COLO668 (cell line): ENCODE measurements at regions not wholly inside any gene's neighbourhood (a gene's known extent, or its start where the extent isn't known, plus 50 kb on each side); places are given as distances from the start of the nearest gene placed in this dataset.

Experiments
- DNase-seq: peaks from one replicate; lab custom pipeline; 2025; ENCODE audit not compliant: unreplicated experiment; lab: John Stamatoyannopoulos, UW

DNA sequence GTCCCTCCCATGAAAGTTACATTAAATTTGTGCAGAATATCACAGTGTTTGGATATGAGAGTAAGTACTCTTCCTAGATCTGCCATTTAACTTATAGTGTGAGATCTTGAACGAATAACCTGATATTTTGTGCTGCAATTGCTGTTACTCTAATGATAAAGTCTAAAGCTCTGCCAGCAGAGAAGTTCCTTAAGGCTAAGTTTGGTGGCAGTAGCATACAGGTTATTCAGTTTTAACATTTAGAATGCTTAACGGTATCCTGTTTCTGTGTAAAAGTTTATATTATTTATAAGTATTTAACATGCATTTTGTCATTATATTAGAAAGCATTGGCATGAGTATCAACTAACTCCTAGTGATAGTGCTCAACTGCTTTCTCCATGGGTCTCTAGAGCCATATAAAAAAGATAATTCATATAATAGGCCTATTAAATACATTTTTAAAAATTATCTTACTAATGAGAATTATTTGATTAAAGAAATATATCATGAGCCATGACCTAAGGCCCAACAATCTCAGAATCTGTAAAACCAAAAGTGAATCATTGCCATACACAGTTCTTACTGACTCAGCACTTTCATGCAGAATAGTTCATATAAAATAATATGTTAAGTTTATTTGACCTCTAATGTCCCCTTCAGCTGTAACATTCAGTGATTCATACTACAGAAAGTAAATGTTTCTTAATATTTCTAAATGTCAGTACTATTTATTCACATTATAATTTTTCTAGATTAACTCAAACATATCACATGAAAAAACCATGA lies 1058.6 kb downstream of the TRHDE start:
- DNase-seq, result no peak

DNA sequence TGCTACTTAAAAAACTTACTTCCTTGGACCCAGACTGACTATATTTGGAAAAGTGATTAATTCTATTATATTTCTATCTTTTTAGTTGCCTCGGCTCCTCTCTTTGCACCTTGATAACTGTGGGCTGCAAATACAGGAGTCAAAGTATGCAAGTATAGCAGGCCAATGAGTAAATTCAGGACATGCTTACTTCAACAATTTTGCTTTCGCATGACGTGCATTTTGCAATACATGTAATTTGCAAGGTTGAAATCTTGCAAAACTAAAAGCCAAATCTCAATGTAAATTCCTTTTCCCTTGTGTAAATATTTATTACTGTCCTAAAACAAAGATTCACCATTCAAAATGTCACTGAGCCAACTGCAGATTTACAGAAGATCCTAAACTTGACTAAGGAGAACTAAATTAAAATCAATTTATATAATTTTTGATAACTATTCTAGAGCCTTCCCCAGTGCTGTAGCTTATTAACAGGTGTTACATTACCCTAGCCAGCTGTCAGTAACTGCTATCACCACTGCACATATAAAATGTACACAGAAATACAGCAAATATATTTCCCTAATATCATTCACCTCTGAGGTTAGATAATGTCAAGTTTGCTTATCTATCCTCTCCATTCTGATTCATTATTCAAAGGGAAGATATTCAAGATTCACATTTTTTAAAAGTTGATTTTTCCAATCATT lies 1069.5 kb downstream of the TRHDE start:
- no peak for DNase-seq

DNA sequence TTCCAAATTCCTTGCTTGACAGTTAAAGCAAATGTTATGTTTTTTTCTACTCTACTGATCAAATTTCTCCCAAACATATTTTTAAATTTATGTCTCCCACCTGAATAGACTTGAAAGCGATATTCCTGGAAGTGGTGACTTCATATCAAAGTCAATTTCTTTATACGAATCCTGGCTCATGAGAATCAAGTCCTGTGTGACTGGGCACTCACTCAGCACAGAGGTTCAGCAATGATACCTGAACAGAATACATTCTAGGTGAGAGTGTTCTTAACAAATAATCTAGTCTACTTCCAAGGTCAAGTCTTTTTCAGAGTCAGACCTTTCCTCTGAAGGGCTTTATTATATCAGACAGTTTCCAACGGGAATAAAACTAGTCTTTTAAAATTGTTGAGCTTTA lies 1070.6 kb downstream of the TRHDE start:
- no peak for DNase-seq

DNA sequence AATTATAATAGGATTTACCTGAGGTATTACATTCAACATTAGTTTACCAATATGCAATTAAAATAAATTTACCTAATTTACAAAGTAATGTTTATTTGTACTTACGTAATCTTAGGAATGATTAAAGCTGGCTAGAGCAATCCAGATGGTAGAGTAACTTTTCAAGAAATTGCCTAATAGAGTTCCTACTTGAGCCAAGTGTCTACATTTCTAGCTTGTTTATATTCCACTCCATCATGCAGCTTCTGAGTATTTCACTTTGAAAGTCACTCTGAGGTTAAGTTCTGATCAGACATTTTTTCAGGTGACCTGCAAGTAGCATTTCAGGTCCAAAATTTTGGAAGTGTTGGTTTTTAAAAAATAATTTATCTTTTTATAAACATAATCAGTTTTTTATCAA lies 1080.7 kb downstream of the TRHDE start:
- no peak for DNase-seq

DNA sequence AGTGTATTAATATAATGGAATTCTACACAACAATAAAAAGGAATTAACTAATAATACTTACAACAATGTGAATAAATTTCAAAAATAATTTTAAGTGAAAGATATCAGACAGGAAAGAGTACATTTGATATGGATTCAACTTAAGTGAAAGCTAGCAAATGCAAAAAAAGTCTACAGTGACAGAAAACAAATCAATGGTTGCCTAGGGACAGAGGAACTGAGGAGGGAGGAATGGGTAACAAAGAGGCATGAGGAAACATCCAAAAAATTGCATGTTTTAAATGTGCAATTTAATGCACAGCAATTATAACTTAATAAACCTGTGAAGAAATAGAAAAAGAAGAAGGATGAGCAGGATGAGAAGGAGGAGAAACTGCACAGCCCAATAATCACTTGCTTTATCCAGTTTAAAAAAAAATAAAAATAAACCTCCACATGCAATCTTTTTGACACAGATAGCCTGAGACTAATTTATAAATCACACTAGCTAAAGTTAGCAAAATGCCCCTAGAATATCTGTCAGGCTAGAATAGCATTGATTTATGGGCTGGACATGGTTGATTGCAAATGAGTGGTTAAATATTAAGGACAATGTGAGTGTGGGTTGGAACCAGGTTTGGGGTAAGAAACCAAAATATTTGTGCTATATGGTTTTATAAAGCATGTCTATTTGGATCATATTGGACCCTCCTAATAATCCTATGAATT lies 1089.1 kb downstream of the TRHDE start:
- no peak for DNase-seq

DNA sequence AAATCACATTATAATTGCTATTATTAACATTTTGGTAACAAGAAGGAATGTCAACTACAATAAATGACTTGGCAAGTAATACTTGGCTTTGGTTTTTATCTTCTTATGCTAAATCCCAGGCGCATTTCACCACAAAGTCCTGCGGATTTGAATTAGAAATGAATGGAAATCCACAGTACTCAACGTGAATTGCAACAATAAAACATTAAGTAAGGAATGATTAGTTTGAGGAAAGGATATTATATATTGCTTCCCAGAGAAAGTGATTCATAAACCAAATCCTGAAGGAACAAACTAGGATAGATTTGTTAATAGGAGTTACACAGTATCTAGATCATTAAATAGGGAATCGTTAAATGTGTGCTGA lies 1089.7 kb downstream of the TRHDE start:
- DNase-seq, result no peak

DNA sequence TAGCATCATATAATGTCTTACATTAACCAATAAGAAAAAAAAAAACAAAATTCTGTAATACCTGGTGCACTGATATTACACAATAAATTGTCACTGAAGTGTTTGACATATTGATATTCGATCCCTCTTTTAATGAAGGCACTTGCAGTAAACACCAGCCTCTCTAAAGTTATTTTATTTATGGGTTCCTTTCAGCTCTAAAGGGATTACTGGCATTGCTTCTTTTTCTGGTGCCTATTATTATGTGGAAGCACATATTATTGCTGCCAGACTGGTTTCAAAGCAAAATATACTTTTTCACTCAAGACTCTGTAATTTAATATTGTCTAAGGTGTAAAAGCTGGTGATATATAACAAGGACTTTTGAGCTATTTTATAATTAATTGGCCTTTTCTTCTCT lies 1090.5 kb downstream of the TRHDE start:
- DNase-seq, result no peak

DNA sequence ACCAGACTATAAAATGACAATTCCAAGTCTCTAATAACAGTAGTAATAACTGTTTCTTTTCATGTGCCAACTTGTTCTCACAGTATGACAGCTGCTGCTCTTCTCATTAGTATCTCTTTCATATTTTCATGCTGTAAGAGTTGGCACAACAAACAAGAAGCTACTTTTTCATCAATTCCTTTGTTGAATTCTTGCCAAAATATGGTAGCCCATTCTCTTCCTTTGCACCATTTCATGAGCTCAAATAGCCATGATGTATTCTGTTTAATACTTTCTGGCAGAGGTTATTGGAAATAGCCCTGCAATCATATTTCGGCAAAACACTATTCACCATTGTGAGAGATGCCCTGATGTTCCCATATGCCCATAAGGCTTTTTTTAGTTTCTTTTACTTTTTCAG lies 1100.7 kb downstream of the TRHDE start:
- DNase-seq, result no peak

DNA sequence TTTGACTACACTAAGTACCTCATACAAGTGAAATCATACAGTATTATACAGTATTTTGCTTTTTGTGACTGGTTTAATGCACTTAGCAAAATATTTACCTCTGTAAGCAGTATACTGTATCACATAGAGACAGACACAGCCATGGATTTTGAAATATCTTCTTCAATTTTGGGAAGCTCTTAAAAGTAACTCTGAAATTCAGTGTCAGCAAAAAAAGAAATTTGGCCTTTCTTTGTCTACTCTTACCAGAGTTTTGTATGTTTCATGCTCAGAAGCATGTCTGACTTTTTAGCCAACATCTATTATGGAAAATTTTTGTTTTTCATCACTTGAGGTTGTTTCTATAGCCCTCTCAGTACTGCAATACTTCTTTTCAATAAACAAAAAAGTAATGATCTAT lies 1102.2 kb downstream of the TRHDE start:
- no peak for DNase-seq

DNA sequence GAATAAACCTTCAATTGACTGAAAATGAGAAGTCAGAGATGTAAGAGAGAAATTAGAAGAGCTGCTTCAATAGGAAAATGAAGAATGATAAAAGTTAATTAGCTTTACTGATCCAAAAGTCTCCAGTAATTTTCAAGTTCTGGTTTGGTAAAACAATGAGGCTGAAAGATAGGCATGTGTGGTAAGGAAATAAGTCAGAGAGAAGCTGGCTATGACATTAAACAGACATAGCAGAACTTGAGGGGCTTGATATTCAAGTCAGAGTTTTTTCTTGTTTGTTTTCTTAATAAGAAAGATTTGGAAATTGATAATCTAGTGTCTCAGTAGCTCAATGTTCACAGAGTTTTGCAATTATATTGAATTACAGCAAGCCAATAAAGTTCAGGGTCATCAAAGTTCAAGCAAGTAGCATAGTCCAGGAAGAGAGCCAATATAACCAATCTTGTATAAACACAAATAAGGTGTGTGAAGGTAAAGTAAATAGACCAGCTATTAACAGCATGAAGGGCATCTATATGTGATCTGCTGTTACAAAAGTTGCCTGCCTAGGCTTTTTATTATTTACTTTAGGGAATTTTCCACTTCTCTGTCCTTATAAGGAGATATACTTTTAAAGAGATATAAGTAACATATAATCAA lies 1111.5 kb downstream of the TRHDE start:
- no peak for DNase-seq

DNA sequence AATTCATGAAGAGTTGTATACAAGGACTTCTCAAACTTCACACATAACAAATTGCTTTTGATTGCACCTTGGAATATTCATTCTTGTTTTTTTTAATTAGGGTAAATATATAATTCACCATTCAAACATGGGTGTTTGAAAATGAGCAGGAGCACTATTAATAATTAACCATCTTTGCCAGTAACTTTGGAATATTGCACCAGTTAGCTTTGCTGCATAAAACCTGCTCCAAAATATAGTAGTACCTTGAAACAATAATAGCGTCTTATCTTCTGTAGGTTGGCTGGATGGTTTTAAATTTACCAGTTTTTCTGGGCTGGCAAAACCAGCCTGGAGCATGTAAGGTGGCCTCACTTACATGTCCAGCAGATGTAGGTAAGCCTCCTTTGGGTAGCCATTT lies 1112.4 kb downstream of the TRHDE start:
- no peak for DNase-seq

DNA sequence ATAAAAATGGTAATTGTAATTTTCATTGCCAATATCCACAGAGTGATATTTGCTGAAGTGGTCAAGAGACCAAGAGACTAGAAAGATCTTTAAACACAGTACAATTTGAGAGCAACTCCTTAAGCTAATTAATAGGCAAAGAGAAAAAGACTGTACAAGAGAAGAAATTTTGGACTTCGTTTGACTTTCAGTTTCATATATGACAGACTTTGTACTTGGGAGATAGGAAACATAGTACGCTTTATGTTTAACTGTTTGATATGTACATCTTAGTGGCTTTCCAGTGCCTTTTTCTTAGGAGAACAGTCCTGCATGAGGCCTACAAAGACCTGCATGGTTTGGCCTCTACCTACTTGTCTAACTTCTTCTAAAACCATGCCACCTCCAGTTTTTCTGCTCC lies 1118.1 kb downstream of the TRHDE start:
- DNase-seq, result no peak

DNA sequence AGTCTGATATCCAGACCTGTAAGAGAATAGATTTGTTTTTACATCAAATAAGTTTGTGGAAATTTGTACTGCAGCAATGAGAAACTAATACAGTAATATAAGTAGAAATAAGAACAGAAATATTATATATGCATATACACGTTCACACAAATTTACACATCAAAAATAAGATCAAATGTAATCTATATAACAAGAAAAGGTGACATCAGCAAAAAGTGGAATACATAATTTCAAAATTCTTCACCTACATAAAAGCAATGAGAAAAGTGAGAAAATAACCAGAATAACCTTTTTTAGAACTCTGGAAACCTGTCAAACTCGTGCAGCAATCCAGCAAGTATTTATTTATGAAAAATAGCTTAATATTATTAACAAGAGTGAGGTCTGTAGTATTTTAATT lies 1124.6 kb upstream of the ATXN7L3B start:
- DNase-seq, result no peak

DNA sequence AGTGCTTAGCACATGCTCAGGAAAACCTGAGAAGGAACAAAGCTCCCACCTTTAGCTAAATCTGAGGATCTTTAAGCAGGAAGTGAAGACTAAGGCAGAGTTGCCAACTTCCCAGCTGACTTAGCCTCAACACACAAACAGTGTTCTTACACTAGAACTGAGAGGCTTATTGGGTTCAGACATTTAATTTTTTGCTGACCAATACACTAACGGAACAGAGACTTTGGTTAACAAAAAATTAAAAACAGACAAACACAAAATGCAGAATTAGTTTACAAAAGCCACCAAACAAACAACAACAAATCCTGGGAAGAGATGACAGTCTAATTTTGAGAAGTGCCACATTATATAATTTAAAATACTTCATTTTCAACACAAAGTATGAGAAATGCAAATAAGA lies 1123.7 kb upstream of the ATXN7L3B start:
- DNase-seq, result no peak

DNA sequence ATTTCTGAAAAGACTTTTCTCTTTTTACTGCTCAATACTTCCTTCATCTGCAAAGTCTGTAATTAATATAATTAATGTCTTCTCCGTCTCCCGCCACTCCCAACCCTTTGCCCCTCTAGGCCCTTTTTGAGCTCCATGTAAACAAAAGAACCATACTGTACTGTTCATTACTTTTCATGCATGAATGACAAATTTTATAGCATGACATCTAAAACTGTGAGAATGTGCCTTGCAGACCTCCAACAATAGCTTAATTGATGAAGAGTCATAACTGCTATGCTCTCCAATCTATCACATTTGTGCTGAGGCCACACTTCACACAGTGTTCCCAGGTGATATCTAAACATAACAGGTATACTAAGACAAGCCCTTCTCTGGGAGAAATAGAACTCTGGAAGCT lies 1122.7 kb upstream of the ATXN7L3B start:
- no peak for DNase-seq

DNA sequence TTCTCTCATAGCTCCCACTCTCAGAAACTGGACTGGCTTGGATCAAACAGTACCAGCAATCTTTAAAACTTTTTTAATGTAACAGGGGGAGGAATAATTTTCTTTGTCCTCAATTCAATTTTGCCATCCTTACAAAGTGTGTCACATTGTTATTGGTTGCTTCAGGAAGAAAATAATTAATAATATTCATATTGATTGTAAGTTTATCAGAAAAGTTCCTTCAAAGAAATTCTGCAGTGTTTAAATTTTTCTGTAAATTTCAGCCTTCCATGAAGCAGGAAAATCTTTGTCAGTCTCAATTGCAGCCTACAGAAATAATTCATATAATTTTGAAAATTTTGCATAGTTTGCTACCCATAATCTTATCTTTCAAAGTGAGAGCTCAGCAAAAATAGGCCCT lies 1119.1 kb upstream of the ATXN7L3B start:
- DNase-seq, result no peak

DNA sequence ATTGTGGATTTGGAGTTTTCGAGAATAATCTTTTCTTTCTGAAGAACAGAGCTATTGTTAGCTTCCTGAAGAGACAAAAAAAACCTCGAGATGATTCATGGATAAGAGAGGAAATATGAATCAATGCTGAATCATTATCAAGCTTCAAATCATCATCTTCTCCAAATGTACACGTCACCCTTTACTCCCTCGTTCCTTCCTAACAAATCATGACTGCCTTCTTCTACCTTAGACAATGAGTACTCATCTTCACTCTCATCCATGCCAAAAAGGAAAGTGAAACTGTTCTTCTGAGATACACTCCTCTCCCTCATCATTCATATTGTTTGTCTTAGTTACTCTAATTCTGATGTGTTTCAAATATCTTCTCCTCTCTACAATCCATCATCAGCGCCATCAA lies 1115.8 kb upstream of the ATXN7L3B start:
- no peak for DNase-seq

DNA sequence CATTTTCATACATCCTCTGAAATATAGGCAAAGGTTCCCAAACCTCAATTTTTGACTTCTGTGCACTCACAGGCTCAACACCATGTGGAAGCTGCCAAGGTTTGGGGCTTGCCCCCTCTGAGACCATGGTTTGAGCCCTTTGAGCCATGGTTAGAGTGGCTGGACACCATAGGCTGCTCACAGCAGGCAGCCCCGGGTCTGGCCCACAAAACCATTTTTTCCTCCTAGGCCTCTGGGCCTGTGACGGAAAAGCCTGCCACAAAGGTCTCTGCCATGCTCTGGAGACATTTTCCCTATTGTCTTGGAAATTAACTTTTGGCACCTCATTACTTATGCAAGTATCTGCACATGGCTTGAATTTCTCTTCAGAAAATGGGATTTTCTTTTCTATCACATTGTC lies 1113.2 kb upstream of the ATXN7L3B start:
- no peak for DNase-seq

DNA sequence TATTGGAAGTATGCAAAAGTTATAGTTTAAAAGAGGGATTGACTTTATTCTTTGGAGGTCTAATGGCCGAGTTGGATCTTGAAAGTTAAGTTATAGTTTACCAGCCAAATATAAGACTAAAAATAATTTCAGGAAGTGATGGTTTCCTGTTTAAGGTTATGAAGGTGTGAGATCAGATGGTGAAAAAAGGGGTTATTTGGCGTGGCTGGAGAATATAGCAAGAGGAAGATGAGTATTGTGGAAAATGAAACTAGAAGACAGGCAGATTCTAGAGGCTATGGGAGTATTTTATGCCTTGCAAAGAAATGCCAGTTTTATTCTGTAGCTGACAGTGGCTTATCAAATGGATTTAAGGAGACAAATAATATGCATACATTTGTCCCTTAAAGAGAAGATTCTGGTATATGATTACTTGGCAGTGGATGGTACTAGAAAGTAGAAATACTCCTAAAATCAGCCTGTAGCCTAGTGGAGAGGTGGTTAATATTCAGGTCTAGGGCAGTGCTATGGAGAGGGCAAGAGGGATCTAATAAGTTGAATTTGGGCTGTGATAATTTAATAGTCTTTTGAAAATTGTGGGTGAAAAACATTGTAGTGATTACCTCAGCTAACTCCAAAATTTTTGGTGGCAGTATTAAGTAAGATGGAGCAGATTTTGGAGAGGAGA lies 1091.8 kb upstream of the ATXN7L3B start:
- no peak for DNase-seq

DNA sequence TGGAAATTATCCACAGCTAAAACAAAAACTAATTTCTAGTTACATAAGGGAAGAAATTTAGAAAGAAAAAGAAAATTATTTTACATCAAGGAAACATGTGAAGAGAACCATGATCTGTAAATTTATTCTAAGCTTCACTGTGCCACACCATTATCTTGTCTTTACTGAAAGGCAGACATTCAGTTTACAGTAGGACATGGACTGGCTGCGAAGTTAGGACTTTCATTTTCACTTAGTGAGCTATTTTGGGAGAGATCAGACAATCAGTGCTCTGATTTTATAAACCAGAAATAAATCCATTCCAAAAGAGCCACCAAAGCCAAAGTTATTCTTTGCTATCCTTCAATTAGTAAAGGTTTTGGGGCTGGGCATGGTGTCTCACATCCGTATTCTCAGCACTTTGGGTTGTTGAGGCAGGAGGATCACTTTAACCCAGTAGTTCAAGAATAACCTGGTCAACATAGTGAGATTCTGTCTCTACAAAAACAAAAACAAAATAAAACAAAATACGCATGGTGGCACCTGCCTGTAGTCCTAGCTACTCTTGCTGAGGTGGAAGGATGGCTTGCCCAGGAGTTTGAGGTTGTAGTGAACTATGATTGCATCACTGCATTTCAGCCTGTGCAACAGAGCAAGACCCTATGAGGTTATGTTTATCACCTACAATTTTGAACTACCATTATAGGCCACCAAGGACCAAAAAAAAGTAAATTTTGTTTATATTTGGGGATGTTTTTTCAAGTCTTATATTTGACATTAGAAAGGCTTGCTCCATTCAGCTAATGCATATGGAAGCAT lies 1084.8 kb upstream of the ATXN7L3B start:
- no peak for DNase-seq

DNA sequence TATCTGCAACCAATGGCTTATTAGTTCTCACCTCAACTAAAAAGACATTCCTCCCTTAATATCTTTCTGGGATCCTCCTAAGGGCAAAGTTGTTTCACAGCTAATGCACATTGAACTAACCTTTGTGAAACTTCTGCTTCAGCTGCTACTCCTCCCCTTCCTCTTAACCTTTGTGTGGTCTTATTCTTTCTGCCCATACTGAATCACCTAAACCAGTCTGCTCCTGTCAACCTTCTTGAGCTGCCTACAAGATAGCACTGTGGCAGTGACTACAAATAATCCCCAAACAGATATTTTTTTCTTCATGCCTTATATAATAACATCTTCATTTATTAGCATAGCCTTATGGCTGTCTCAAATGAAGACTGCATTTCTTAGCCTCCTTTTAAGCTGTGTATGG lies 1077.4 kb upstream of the ATXN7L3B start:
- DNase-seq, result no peak
